HL-60 (cell line): ENCODE measurements at regions not wholly inside any gene's neighbourhood (a gene's known extent, or its start where the extent isn't known, plus 50 kb on each side); places are given as distances from the start of the nearest gene placed in this dataset.

ENCODE experiments used
- DNase-seq, 2 experiments: peaks; one replicate each; pipeline ENCODE4 v3.0.0-alpha.2; 2010 to 2020; ENCODE audit warnings: low read depth in 1 of 2, low spot score in 1 of 2
- H3K27ac ChIP-seq: fragments of 250-450 bp; sonication (Bioruptor Pico); replicated peaks from 2 replicates; pipeline ENCODE4 v1.5.1; 2020; ENCODE audit warnings: mild to moderate bottlenecking, moderate library complexity
- H3K27me3 ChIP-seq: fragments of 250-450 bp; sonication (Bioruptor Pico); 2 replicates; pipeline ENCODE4 v1.5.1; 2021; ENCODE audit warnings: mild to moderate bottlenecking, moderate library complexity; ENCODE audit not compliant: insufficient read depth, poor library complexity, severe bottlenecking
- H3K4me3 ChIP-seq: replicated peaks from 2 replicates; pipeline ENCODE4 v1.5.1; 2011; ENCODE audit warnings: mild to moderate bottlenecking, control low read depth, low read length; ENCODE audit not compliant: insufficient read depth
- CTCF ChIP-seq: IDR thresholded peaks from one replicate; pipeline ENCODE4 v1.5.1; 2011; ENCODE audit warnings: low read length, control low read depth, inconsistent platforms; ENCODE audit not compliant: insufficient read depth
- GABPA ChIP-seq: IDR thresholded peaks from 2 replicates; pipeline ENCODE4 v1.6.1; 2012; ENCODE audit warnings: low read depth
- POLR2AphosphoS5 ChIP-seq: IDR thresholded peaks from 2 replicates; pipeline ENCODE4 v1.6.1; 2012; ENCODE audit warnings: low read depth
- REST ChIP-seq: IDR thresholded peaks from 2 replicates; pipeline ENCODE4 v1.6.1; 2012; ENCODE audit warnings: low read depth; ENCODE audit not compliant: insufficient replicate concordance
- SPI1 ChIP-seq: IDR thresholded peaks from 2 replicates; pipeline ENCODE4 v1.6.1; 2012; ENCODE audit warnings: low read depth, mild to moderate bottlenecking, borderline replicate concordance

- Histone ChIP-seq H3K4me3 (no peak overlapping the region), H3K27me3 (peaks cover 16% of the 10 kb centered on the region), H3K27ac (no peak overlapping the region)
- peak in 1 of 2 experiments; percentile 25 for DNase-seq
- TF ChIP-seq SPI1 (no peak), CTCF (peak; percentile 87), REST (no peak), POLR2AphosphoS5 (no peak), GABPA (no peak)
These were observed 175.3 kb downstream of the INHBB start for GRCh38 chr2:120520929-120521912.

- Histone ChIP-seq H3K4me3 (no peak overlapping the region), H3K27me3 (peaks cover 18% of the 10 kb centered on the region), H3K27ac (no peak overlapping the region)
- no peak for TF ChIP-seq GABPA
- no peak for TF ChIP-seq POLR2AphosphoS5
- no peak for TF ChIP-seq CTCF
- no peak for TF ChIP-seq REST
- no peak for TF ChIP-seq SPI1
- peak in 1 of 2 experiments; percentile 14 for DNase-seq
These were observed 176.3 kb downstream of the INHBB start for GRCh38 chr2:120522151-120522751.

DNA sequence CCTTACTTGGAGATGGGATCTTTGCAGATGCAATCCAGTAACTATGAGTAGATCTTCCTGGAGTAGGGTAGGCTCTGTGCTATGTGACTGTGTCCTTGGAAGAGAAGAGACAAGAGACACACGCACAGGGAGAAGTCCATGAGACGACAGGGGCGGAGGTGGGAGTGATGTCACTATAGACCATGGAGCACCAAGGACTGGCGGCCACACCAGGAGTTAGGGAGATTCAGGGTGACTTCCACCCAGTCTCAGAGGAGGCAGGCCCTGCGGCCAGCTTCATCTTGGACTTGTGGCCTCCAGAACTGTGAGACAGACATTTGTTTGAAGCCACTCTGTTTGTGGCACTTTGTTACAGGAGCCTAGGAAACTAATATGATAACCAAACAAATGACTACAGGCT, 177.8 kb downstream of the INHBB start:
- DNase-seq: no peak
- Histone ChIP-seq H3K27me3 (peaks cover 18% of the 10 kb centered on the region), H3K27ac (no peak overlapping the region), H3K4me3 (no peak overlapping the region)
- TF ChIP-seq CTCF: no peak
- TF ChIP-seq SPI1: no peak
- no peak for TF ChIP-seq GABPA
- no peak for TF ChIP-seq REST
- TF ChIP-seq POLR2AphosphoS5: no peak
